Lower leg skin (tissue), 4 donors: ENCODE measurements at regions not wholly inside any gene's neighbourhood (a gene's known extent, or its start where the extent isn't known, plus 50 kb on each side); places are given as distances from the start of the nearest gene placed in this dataset.
"Not testable (repeated sequence)": the region's sequence is repeated elsewhere in the genome, so short reads cannot be mapped to it uniquely, and the experiment has no call there.

ENCODE experiments used
- DNase-seq, 2 donors: peaks; one replicate each; pipeline ENCODE4 v3.0.0-alpha.2; 2019; ENCODE audit warnings: low spot score in 2 of 2
- H3K4me3 ChIP-seq: fragments of 200-600 bp; sonication (generic); 2 replicates; pipeline ENCODE4 v1.5.1; 2017; ENCODE audit warnings: mild to moderate bottlenecking, low read depth; ENCODE audit not compliant: poor library complexity, severe bottlenecking
- POLR2A ChIP-seq, 2 donors: fragments of 450-650 bp; IDR thresholded peaks; one replicate each; pipeline ENCODE4 v1.6.1; 2016 to 2017; ENCODE audit warnings: antibody characterized with exemption in 2 of 2, mild to moderate bottlenecking in 1 of 2, moderate library complexity in 1 of 2
- WGBS, 2 donors: methylation state at CpG; one replicate each; pipeline ENCODE4 v1.1.5; 2018; 5-methylcytosine and 5-hydroxymethylcytosine counted together
- intact Hi-C: fragments of 100-400 bp; cut with DNase I; formaldehyde crosslinking; loops from one replicate; pipeline ENCODE4 v1.15.0; 2023; ENCODE audit warnings: low total_unique reads
- TF ChIP-seq, protein P1 (sequence below), 3 donors: fragments of 450-650 bp; IDR thresholded peaks; one replicate each; pipeline ENCODE4 v1.5.1; 2016; ENCODE audit warnings: antibody characterized with exemption in 3 of 3, mild to moderate bottlenecking in 3 of 3, moderate library complexity in 2 of 3

DNA sequence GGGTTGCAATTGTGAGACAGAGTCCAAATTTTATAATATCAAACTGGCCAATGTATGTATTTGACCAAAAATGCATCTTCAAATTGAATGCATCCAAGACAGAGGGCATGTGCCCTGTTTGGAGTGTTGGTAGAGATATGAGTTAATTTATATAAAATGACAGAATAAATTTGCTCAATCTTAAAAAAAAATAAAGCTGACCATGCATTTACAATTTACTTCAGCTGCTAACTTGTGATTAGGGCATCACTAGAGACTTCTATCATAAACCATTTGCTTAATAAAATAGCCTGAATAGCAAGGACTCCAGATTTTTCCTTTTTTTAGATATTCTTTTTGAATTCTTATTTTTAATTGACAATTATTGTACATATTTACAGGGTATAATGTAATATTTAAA lies 1345.8 kb downstream of the CDH11 start:
- TF ChIP-seq, protein P1, sequence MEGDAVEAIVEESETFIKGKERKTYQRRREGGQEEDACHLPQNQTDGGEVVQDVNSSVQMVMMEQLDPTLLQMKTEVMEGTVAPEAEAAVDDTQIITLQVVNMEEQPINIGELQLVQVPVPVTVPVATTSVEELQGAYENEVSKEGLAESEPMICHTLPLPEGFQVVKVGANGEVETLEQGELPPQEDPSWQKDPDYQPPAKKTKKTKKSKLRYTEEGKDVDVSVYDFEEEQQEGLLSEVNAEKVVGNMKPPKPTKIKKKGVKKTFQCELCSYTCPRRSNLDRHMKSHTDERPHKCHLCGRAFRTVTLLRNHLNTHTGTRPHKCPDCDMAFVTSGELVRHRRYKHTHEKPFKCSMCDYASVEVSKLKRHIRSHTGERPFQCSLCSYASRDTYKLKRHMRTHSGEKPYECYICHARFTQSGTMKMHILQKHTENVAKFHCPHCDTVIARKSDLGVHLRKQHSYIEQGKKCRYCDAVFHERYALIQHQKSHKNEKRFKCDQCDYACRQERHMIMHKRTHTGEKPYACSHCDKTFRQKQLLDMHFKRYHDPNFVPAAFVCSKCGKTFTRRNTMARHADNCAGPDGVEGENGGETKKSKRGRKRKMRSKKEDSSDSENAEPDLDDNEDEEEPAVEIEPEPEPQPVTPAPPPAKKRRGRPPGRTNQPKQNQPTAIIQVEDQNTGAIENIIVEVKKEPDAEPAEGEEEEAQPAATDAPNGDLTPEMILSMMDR (IDR thresholded peaks at IDR 0.05), result no peak
- TF ChIP-seq POLR2A (IDR thresholded peaks at IDR 0.05), result no peak
- H3K4me3 ChIP-seq, result no peak overlapping the region
- intact Hi-C loops, result no loop called here
- DNase-seq, result no peak

DNA sequence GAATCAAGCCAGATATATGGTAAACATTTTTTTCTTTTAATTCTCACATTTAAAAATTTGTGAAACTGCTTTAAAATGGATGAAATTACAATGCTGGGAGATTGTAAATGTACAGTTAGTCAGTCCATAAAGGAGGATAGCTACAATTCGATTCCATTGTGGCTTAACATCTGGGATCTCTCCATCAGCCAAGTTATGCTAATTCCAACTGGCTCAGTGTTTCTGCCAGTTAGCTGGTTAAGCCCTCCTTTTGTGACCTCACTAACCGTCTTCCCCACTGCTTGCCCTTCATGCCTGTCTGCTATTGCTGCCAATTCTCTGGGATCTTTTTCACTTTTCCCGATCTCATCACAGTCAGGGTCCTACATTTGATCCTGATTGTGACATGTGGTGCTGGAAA lies 1347.6 kb downstream of the CDH11 start:
- no peak for TF ChIP-seq POLR2A (IDR thresholded peaks at IDR 0.05)
- TF ChIP-seq, protein P1 (IDR thresholded peaks at IDR 0.05), result no peak
- intact Hi-C loops, result no loop called here
- no peak overlapping the region for H3K4me3 ChIP-seq
- no peak for DNase-seq
- 60 to 65% methylated on average over 3 of the region's 3 CpGs for WGBS, 2 donors

DNA sequence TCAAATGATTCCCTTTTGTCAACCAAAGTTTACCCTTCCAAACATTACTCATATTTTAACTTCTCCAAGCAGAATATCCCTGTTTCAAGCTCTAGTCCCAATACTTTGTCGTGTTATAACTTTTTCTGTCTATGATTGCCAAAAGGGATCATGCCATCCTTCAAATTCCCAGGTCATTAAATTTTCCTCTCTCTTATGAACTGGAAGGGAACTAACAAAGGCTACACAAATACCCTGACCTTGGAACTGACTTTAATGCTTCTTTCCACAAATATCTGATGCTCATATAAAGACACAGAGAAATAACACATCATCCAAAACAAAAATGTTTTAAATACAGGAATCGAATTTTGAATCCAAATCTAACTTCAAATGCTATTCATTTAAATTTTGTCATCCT lies 1352.7 kb downstream of the CDH11 start:
- TF ChIP-seq, protein P1 (IDR thresholded peaks at IDR 0.05), result no peak
- TF ChIP-seq POLR2A (IDR thresholded peaks at IDR 0.05), result no peak
- no peak overlapping the region for H3K4me3 ChIP-seq
- intact Hi-C loops, result no loop called here
- WGBS, 2 donors, result 45 to 59% methylated on average over 2 of the region's 2 CpGs
- DNase-seq, result no peak

DNA sequence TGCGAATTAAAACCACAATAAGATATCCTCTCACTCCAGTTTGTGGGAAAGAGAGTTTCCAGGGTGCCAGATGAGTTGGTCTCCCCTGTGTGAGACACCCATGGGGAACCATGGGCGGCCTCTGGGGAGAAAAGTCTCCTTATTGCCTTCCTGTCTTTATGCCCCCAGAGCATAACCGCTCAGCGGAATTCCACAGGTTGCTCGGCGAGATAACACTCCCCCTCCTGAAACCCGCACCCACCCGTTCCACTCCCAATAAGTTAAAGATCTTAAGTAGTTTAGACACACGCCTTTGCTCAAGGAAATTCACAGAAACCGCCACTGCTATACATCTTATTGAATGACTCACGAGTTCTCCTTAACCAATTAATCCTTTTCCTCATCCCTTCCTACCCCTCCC lies 1361.6 kb downstream of the CDH11 start:
- WGBS, 2 donors, result 88 to 89% methylated on average over 11 of the region's 11 CpGs
- intact Hi-C loops, DNase-seq, H3K4me3 ChIP-seq: not testable (repeated sequence)

DNA sequence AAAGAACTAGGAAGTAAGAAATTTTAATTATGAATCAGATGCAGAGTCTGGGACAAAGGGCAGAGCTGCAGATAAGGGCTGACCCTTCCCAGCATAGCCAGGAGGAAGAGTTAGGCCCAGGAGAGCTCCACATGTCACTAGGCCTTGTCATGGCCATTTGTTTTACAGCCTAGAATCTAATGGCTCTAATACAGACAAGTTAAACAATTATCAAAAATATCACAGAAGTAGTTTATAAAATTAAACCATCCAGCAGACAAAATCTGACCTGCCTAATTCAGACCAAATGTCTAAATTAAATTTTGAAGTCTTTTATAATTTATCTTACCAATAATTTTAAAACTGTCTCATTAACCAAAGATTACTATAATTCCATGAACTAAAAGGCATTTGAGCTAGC lies 1369.5 kb downstream of the CDH11 start:
- DNase-seq, result no peak
- intact Hi-C loops, result no loop called here
- H3K4me3 ChIP-seq, result no peak overlapping the region
- TF ChIP-seq, protein P1 (IDR thresholded peaks at IDR 0.05), result no peak
- no peak for TF ChIP-seq POLR2A (IDR thresholded peaks at IDR 0.05)

DNA sequence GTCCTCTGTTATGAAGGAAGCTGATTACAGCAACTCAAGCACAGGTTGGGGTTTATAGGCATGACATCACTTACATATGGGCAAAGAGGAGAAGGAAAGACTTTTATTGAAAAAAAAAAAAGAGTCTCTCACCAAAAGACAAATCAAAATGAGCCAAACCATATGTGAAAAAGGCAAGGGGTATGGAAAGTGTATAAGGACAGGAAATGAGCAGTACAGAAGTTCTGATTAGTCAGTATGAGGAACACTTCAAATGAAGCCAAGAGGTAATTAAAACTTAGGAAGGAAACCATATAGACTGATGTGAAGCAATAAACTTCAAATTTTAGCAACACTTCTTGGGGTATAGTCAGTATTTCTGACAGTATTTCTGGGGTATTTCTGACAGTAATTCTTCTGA lies 1372.6 kb downstream of the CDH11 start:
- DNase-seq, result no peak
- no peak for TF ChIP-seq POLR2A (IDR thresholded peaks at IDR 0.05)
- TF ChIP-seq, protein P1 (IDR thresholded peaks at IDR 0.05), result no peak
- intact Hi-C loops, result no loop called here
- H3K4me3 ChIP-seq, result no peak overlapping the region
